AG04449 (cell line): ENCODE measurements at regions not wholly inside any gene's neighbourhood (a gene's known extent, or its start where the extent isn't known, plus 50 kb on each side); places are given as distances from the start of the nearest gene placed in this dataset.

Experiments used
- CTCF ChIA-PET: fragments of 350-600 bp; formaldehyde crosslinking; extraction: SDS; loops from one replicate; lab custom pipeline; 2021; ENCODE audit warnings: antibody characterized with exemption; lab: Yijun Ruan, JAX
- POLR2A ChIA-PET: fragments of 400-600, 350-600 bp; formaldehyde crosslinking; extraction: SDS; loops from one replicate; lab custom pipeline; 2020; ENCODE audit warnings: antibody characterized with exemption, inconsistent platforms; lab: Yijun Ruan, JAX
- DNase-seq: peaks from one replicate; pipeline ENCODE4 v3.0.0-alpha.2; 2010; ENCODE audit warnings: low read depth, low spot score
- H3K4me3 ChIP-seq: 2 replicates; pipeline ENCODE4 v1.5.1; 2011; ENCODE audit warnings: low read depth, mild to moderate bottlenecking, control low read depth, low read length
- CTCF ChIP-seq: IDR thresholded peaks from one replicate; pipeline ENCODE4 v1.5.1; 2011; ENCODE audit warnings: mild to moderate bottlenecking, moderate library complexity, low read length, control low read depth, inconsistent platforms; ENCODE audit not compliant: insufficient read depth; ENCODE audit errors: missing control alignments

GRCh38 chr18:78168526-78168925 lies 811.1 kb upstream of the SALL3 start:
- no peak for DNase-seq
- ChIA-PET CTCF (no interaction called here), POLR2A (no interaction called here)
- TF ChIP-seq CTCF, result no peak
- no peak overlapping the region for H3K4me3 ChIP-seq

- no peak for DNase-seq
- H3K4me3 ChIP-seq, result no peak overlapping the region
- ChIA-PET CTCF (no interaction called here), POLR2A (no interaction called here)
- no peak for TF ChIP-seq CTCF
These were observed 810.3 kb upstream of the SALL3 start for GRCh38 chr18:78169174-78169864.

GRCh38 chr18:78171954-78172353 lies 807.7 kb upstream of the SALL3 start:
- ChIA-PET POLR2A (no interaction called here), CTCF (no interaction called here)
- no peak for DNase-seq
- no peak for TF ChIP-seq CTCF
- no peak overlapping the region for H3K4me3 ChIP-seq

- DNase-seq, result no peak
- H3K4me3 ChIP-seq, result no peak overlapping the region
- no peak for TF ChIP-seq CTCF
- CTCF ChIA-PET, result no interaction called here
- POLR2A ChIA-PET, result no interaction called here
These were observed 804.9 kb upstream of the SALL3 start for GRCh38 chr18:78174737-78175136.

- H3K4me3 ChIP-seq, result no peak overlapping the region
- CTCF ChIA-PET, result no interaction called here
- no peak for DNase-seq
- TF ChIP-seq CTCF, result no peak
- POLR2A ChIA-PET, result no interaction called here
These were observed 800.8 kb upstream of the SALL3 start for GRCh38 chr18:78178812-78179211.

- DNase-seq, result no peak
- ChIA-PET POLR2A (no interaction called here), CTCF (no interaction called here)
- no peak for TF ChIP-seq CTCF
- no peak overlapping the region for H3K4me3 ChIP-seq
These were observed 798.9 kb upstream of the SALL3 start for GRCh38 chr18:78180741-78181140.
